Uterus (tissue), 3 donors: ENCODE measurements at regions not wholly inside any gene's neighbourhood (a gene's known extent, or its start where the extent isn't known, plus 50 kb on each side); places are given as distances from the start of the nearest gene placed in this dataset.

Experiments
- DNase-seq, 2 donors: peaks; one replicate each; pipeline ENCODE4 v3.0.0-alpha.2; 2019 to 2020
- H3K27ac ChIP-seq, 2 donors: fragments of 200-600 bp; sonication (generic); 1 replicate in 1 of 2; 2 replicates in 1 of 2; pipeline ENCODE4 v1.5.1; 2016 to 2018
- H3K27me3 ChIP-seq, 2 donors: fragments of 200-600 bp; sonication (generic); one replicate each; pipeline ENCODE4 v1.5.1; 2018 to 2019; ENCODE audit warnings: control low read depth in 1 of 2
- H3K36me3 ChIP-seq, 2 donors: fragments of 200-600 bp; sonication (generic); one replicate each; pipeline ENCODE4 v1.5.1; 2019; ENCODE audit warnings: control low read depth in 1 of 2
- H3K4me1 ChIP-seq, 2 donors: fragments of 200-600 bp; sonication (generic); one replicate each; pipeline ENCODE4 v1.5.1; 2018 to 2019; ENCODE audit warnings: control low read depth in 1 of 2
- H3K4me3 ChIP-seq, 2 donors: fragments of 200-600 bp; sonication (generic); 1 replicate in 1 of 2; 2 replicates in 1 of 2; pipeline ENCODE4 v1.5.1; 2018 to 2019; ENCODE audit warnings: mild to moderate bottlenecking in 1 of 2
- H3K9me3 ChIP-seq, 2 donors: fragments of 200-600 bp; sonication (generic); one replicate each; pipeline ENCODE4 v1.5.1; 2019; ENCODE audit warnings: control low read depth in 1 of 2
- POLR2A ChIP-seq, 2 donors: fragments of 450-650 bp; IDR thresholded peaks; one replicate each; pipeline ENCODE4 v1.6.1; 2016; ENCODE audit warnings: antibody characterized with exemption in 2 of 2, mild to moderate bottlenecking in 1 of 2, moderate library complexity in 1 of 2
- intact Hi-C: fragments of 100-400 bp; cut with DNase I; formaldehyde crosslinking; loops from one replicate; pipeline ENCODE4 v1.15.1; 2023; ENCODE audit warnings: low total_unique reads
- TF ChIP-seq, protein P1 (sequence below), 4 experiments: fragments of 200-600 bp in 2 of 4; fragments of 450-650 bp in 2 of 4; sonication (generic) in 2 of 4; IDR thresholded peaks; one replicate each; pipeline ENCODE4 v1.5.1; 2016 to 2019; ENCODE audit warnings: antibody characterized with exemption in 4 of 4, mild to moderate bottlenecking in 2 of 4, moderate library complexity in 1 of 4
- donor health status: DM: yes; HTN: yes; CAD: no.

DNA sequence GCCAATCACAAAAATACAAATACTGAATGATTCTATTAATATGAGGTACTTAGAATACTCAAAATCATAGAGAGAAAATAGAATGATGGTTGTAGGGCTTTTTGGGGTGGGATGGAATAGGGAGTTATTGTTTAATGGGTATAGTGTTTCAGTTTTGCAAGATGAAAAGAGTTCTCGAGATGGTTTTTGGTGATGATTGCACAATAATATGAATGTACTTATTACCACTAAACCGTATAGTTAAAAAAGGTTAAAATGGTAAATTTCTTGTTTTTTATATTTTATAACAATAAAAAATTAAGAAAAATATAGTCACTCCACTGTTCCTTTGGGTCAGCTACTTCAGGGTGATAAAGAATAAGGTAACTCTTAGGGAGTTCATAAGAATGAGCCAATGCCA, 560.1 kb downstream of the TDRD15 start:
- Histone ChIP-seq H3K4me1 (no peaks in the 10 kb centered on the region), H3K27ac (no peak overlapping the region), H3K27me3 (no peaks in the 10 kb centered on the region), H3K36me3 (no peaks in the 10 kb centered on the region), H3K9me3 (no peaks in the 10 kb centered on the region), H3K4me3 (no peak overlapping the region)
- no peak for DNase-seq
- TF ChIP-seq POLR2A (IDR thresholded peaks at IDR 0.05): no peak
- TF ChIP-seq, protein P1, sequence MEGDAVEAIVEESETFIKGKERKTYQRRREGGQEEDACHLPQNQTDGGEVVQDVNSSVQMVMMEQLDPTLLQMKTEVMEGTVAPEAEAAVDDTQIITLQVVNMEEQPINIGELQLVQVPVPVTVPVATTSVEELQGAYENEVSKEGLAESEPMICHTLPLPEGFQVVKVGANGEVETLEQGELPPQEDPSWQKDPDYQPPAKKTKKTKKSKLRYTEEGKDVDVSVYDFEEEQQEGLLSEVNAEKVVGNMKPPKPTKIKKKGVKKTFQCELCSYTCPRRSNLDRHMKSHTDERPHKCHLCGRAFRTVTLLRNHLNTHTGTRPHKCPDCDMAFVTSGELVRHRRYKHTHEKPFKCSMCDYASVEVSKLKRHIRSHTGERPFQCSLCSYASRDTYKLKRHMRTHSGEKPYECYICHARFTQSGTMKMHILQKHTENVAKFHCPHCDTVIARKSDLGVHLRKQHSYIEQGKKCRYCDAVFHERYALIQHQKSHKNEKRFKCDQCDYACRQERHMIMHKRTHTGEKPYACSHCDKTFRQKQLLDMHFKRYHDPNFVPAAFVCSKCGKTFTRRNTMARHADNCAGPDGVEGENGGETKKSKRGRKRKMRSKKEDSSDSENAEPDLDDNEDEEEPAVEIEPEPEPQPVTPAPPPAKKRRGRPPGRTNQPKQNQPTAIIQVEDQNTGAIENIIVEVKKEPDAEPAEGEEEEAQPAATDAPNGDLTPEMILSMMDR (IDR thresholded peaks at IDR 0.05): no peak
- intact Hi-C loops: no loop called here

DNA sequence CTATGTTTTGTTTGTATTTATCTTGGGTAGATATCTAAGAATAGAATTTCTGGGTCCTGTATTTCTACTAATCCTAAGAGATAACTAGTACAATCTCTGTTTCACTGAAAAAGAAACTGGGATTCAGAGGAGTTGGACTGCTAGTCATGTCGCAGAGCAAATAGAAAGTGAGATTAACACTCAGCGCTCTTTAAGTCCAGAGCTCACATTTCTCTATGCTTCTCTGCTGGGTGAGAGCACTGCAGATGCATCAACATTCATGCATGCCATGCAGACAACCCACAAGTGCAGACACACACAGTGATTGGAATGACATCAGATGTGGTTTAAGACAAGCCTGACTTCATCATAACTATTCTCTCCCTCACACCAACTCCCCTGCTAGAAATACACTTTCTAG, 563.8 kb downstream of the TDRD15 start:
- no peak for DNase-seq
- TF ChIP-seq, protein P1 (IDR thresholded peaks at IDR 0.05): no peak
- TF ChIP-seq POLR2A (IDR thresholded peaks at IDR 0.05): no peak
- Histone ChIP-seq H3K36me3 (no peaks in the 10 kb centered on the region), H3K27me3 (no peaks in the 10 kb centered on the region), H3K4me1 (no peaks in the 10 kb centered on the region), H3K9me3 (no peaks in the 10 kb centered on the region), H3K27ac (no peak overlapping the region), H3K4me3 (no peak overlapping the region)
- intact Hi-C loops: no loop called here

DNA sequence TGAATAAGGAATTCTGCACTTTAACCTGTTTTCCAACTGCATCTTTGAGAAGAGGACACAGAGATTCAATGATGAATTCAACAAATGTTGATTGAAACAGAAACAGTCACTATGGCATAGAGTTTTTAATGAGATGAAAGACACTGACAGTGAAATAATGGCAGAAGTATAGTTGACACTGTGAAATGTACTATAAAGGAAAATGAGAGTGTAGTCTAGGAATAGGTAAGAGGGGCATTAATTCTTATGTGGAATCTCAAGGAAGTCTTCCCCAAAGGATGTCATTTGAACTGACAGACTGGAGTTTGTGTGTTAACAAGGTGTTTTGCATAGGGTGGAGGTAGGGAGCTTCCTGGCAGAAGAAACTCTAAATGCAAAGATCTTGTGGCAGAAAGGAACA, 566.2 kb downstream of the TDRD15 start:
- H3K27me3 ChIP-seq: no peaks in the 10 kb centered on the region
- intact Hi-C loops: no loop called here
- no peaks in the 10 kb centered on the region for H3K4me1 ChIP-seq
- TF ChIP-seq, protein P1 (IDR thresholded peaks at IDR 0.05): no peak
- no peak for TF ChIP-seq POLR2A (IDR thresholded peaks at IDR 0.05)
- H3K4me3 ChIP-seq: no peak overlapping the region
- no peak overlapping the region for H3K27ac ChIP-seq
- DNase-seq: no peak
- H3K36me3 ChIP-seq: no peaks in the 10 kb centered on the region
- no peaks in the 10 kb centered on the region for H3K9me3 ChIP-seq

DNA sequence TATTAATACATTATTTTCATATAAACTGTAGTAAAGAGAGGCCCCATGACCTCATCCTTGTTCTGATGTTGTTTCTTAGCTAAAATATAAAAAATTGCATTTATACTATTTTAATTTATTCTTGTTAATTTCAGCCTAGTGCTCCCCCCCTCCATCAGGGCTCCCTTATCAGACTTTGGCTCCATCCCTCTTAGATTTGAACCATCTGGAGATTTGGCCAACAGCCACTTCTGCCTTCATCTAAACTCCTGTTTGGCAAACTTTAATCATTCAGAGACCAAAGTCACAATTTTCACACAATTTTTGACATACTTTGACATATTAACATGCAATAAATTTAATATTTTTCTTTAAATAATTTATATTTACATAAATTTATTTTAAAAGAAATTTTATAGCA, 569.3 kb downstream of the TDRD15 start:
- no peak for DNase-seq
- H3K9me3 ChIP-seq: no peaks in the 10 kb centered on the region
- no peak overlapping the region for H3K4me3 ChIP-seq
- intact Hi-C loops: no loop called here
- no peaks in the 10 kb centered on the region for H3K36me3 ChIP-seq
- no peaks in the 10 kb centered on the region for H3K4me1 ChIP-seq
- H3K27ac ChIP-seq: no peak overlapping the region
- H3K27me3 ChIP-seq: no peaks in the 10 kb centered on the region
- TF ChIP-seq POLR2A (IDR thresholded peaks at IDR 0.05): no peak
- TF ChIP-seq, protein P1 (IDR thresholded peaks at IDR 0.05): no peak

DNA sequence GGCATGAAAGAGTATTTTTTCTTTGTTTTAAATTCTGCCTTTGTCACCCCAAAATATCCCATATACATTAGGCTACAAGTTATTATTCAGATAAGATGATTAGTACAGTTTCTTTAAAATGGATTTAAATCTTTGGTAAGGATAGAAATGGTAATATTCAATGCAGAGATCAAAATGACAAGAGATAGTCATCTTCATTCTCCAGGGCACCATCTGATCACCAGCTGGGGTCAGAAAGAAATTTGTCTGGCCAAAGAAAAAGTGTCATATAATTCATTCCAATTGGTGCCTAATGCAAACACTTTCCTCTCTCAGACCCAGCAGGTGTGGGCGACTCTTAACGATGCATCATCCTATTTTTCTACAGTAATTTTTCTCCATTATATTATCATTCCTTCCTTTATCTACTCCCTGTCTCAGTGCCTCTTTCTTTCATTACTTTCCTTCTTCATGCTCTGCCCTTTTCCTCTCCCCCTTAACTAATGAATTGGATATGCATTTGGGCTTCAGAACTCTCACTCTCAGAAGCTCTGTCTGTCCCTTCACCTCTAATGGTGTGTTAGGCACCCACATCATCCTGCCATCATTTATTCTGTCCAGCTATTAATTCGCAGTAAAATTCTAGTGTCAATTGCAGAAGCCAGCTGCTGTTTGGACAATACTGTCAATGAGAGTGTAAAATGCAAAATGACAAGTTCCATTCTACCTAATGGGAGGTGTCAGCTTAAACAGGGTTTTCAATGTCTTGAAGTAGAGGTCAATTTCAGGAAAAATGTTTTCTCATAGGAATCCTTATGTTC, 570.5 kb downstream of the TDRD15 start:
- H3K36me3 ChIP-seq: no peaks in the 10 kb centered on the region
- no peaks in the 10 kb centered on the region for H3K4me1 ChIP-seq
- no peak for DNase-seq
- H3K27me3 ChIP-seq: no peaks in the 10 kb centered on the region
- H3K27ac ChIP-seq: no peak overlapping the region
- H3K4me3 ChIP-seq: no peak overlapping the region
- TF ChIP-seq POLR2A (IDR thresholded peaks at IDR 0.05): no peak
- TF ChIP-seq, protein P1 (IDR thresholded peaks at IDR 0.05): no peak
- H3K9me3 ChIP-seq: no peaks in the 10 kb centered on the region
- intact Hi-C loops: no loop called here
